Breast epithelium (tissue), 3 donors: ENCODE measurements at regions not wholly inside any gene's neighbourhood (a gene's known extent, or its start where the extent isn't known, plus 50 kb on each side); places are given as distances from the start of the nearest gene placed in this dataset.

ENCODE experiments used
- CTCF ChIP-seq, 3 donors: fragments of 450-650 bp; IDR thresholded peaks; one replicate each; pipeline ENCODE4 v1.5.1; 2016 to 2017; ENCODE audit warnings: antibody characterized with exemption in 3 of 3, mild to moderate bottlenecking in 3 of 3, moderate library complexity in 3 of 3
- POLR2AphosphoS5 ChIP-seq, 3 donors: sonication (generic); formaldehyde crosslinking; IDR thresholded peaks; one replicate each; pipeline ENCODE4 v1.6.1; 2017; ENCODE audit warnings: antibody characterized with exemption in 3 of 3

GRCh38 chr22:27113211-27113635, 455.8 kb downstream of the MIAT start:
- peak; percentile 82 to 95 (median 84) for TF ChIP-seq POLR2AphosphoS5 (IDR thresholded peaks at IDR 0.05)
- no peak for TF ChIP-seq CTCF (IDR thresholded peaks at IDR 0.05)
